Vagina (tissue), 2 donors: ENCODE measurements at regions not wholly inside any gene's neighbourhood (a gene's known extent, or its start where the extent isn't known, plus 50 kb on each side); places are given as distances from the start of the nearest gene placed in this dataset.

Experiments
- DNase-seq, 2 donors: peaks; one replicate each; pipeline ENCODE4 v3.0.0-alpha.2; 2017; ENCODE audit errors: extremely low spot score in 2 of 2
- H3K27ac ChIP-seq: fragments of 200-600 bp; sonication (generic); one replicate; pipeline ENCODE4 v1.5.1; 2019
- H3K27me3 ChIP-seq: fragments of 200-600 bp; sonication (generic); one replicate; pipeline ENCODE4 v1.5.1; 2019
- H3K36me3 ChIP-seq, 2 donors: fragments of 200-600 bp; sonication (generic); one replicate each; pipeline ENCODE4 v1.5.1; 2017 to 2019
- H3K4me1 ChIP-seq: fragments of 200-600 bp; sonication (generic); one replicate; pipeline ENCODE4 v1.5.1; 2019
- H3K4me3 ChIP-seq, 2 donors: fragments of 200-600 bp; sonication (generic); 1 replicate in 1 of 2; 2 replicates in 1 of 2; pipeline ENCODE4 v1.5.1; 2016 to 2019
- H3K9me3 ChIP-seq: fragments of 200-600 bp; sonication (generic); one replicate; pipeline ENCODE4 v1.5.1; 2019
- CTCF ChIP-seq, 3 experiments: fragments of 450-650 bp in 2 of 3; fragments of 200-600 bp in 1 of 3; sonication (generic) in 1 of 3; IDR thresholded peaks; one replicate each; pipeline ENCODE4 v1.5.1; 2017 to 2019; ENCODE audit warnings: antibody characterized with exemption in 3 of 3, mild to moderate bottlenecking in 2 of 3, moderate library complexity in 2 of 3
- POLR2A ChIP-seq, 2 donors: fragments of 450-650 bp; IDR thresholded peaks; one replicate each; pipeline ENCODE4 v1.6.1; 2017; ENCODE audit warnings: antibody characterized with exemption in 2 of 2, mild to moderate bottlenecking in 2 of 2, moderate library complexity in 2 of 2
- POLR2AphosphoS5 ChIP-seq, 2 donors: sonication (generic); formaldehyde crosslinking; IDR thresholded peaks; one replicate each; pipeline ENCODE4 v1.9.0; 2017; ENCODE audit warnings: antibody characterized with exemption in 2 of 2, mild to moderate bottlenecking in 2 of 2, low read depth in 1 of 2; ENCODE audit not compliant: insufficient read depth in 1 of 2
- intact Hi-C: fragments of 100-400 bp; cut with DNase I; formaldehyde crosslinking; loops from one replicate; pipeline ENCODE4 v1.15.1; 2023

GRCh38 chr2:5788447-5788846, 96.3 kb downstream of the SOX11 start:
- Histone ChIP-seq H3K27me3 (no peaks in the 10 kb centered on the region), H3K36me3 (no peaks in the 10 kb centered on the region), H3K27ac (no peak overlapping the region), H3K9me3 (peaks cover 9% of the 10 kb centered on the region), H3K4me1 (no peaks in the 10 kb centered on the region), H3K4me3 (no peak overlapping the region)
- TF ChIP-seq POLR2A (IDR thresholded peaks at IDR 0.05) (no peak), CTCF (IDR thresholded peaks at IDR 0.05) (no peak), POLR2AphosphoS5 (IDR thresholded peaks at IDR 0.05; ENCODE audit: insufficient read depth in 1 of 2, low read depth in 1 of 2) (no peak)
- DNase-seq = no peak
- intact Hi-C loops = no loop called here

- Histone ChIP-seq H3K4me3 (no peak overlapping the region), H3K27ac (no peak overlapping the region), H3K9me3 (peaks cover 9% of the 10 kb centered on the region), H3K36me3 (no peaks in the 10 kb centered on the region), H3K27me3 (no peaks in the 10 kb centered on the region), H3K4me1 (no peaks in the 10 kb centered on the region)
- intact Hi-C loops = no loop called here
- TF ChIP-seq POLR2A (IDR thresholded peaks at IDR 0.05) (no peak), CTCF (IDR thresholded peaks at IDR 0.05) (no peak), POLR2AphosphoS5 (IDR thresholded peaks at IDR 0.05; ENCODE audit: insufficient read depth in 1 of 2, low read depth in 1 of 2) (no peak)
- no peak for DNase-seq
Observed at GRCh38 chr2:5791371-5791770, 99.2 kb downstream of the SOX11 start.

GRCh38 chr2:5794012-5794411, 101.8 kb downstream of the SOX11 start:
- Histone ChIP-seq H3K9me3 (no peaks in the 10 kb centered on the region), H3K27ac (no peak overlapping the region), H3K4me3 (no peak overlapping the region), H3K27me3 (no peaks in the 10 kb centered on the region), H3K36me3 (no peaks in the 10 kb centered on the region), H3K4me1 (no peaks in the 10 kb centered on the region)
- TF ChIP-seq CTCF (IDR thresholded peaks at IDR 0.05) (no peak), POLR2A (IDR thresholded peaks at IDR 0.05) (no peak), POLR2AphosphoS5 (IDR thresholded peaks at IDR 0.05; ENCODE audit: insufficient read depth in 1 of 2, low read depth in 1 of 2) (no peak)
- intact Hi-C loops = no loop called here
- DNase-seq = no peak

- no peaks in the 10 kb centered on the region for H3K9me3 ChIP-seq
- no peak for TF ChIP-seq CTCF (IDR thresholded peaks at IDR 0.05)
- no peak for TF ChIP-seq POLR2AphosphoS5 (IDR thresholded peaks at IDR 0.05; ENCODE audit: insufficient read depth in 1 of 2, low read depth in 1 of 2)
- TF ChIP-seq POLR2A (IDR thresholded peaks at IDR 0.05) = no peak
- intact Hi-C loops = no loop called here
Observed at GRCh38 chr2:5798084-5798483, 105.9 kb downstream of the SOX11 start.

GRCh38 chr2:5799348-5799747, 107.2 kb downstream of the SOX11 start:
- Histone ChIP-seq H3K27ac (no peak overlapping the region), H3K36me3 (no peaks in the 10 kb centered on the region), H3K4me3 (no peak overlapping the region), H3K4me1 (no peaks in the 10 kb centered on the region), H3K27me3 (no peaks in the 10 kb centered on the region), H3K9me3 (no peaks in the 10 kb centered on the region)
- DNase-seq = no peak
- intact Hi-C loops = no loop called here
- TF ChIP-seq POLR2AphosphoS5 (IDR thresholded peaks at IDR 0.05; ENCODE audit: insufficient read depth in 1 of 2, low read depth in 1 of 2) (no peak), POLR2A (IDR thresholded peaks at IDR 0.05) (no peak), CTCF (IDR thresholded peaks at IDR 0.05) (no peak)

More at GRCh38 chr2:5798084-5798483, 105.9 kb downstream of the SOX11 start:
- no peak overlapping the region for H3K4me3 ChIP-seq
- H3K4me1 ChIP-seq = no peaks in the 10 kb centered on the region
- H3K27me3 ChIP-seq = no peaks in the 10 kb centered on the region
- H3K36me3 ChIP-seq = no peaks in the 10 kb centered on the region
- H3K27ac ChIP-seq = no peak overlapping the region
- DNase-seq = no peak
